Hematopoietic multipotent progenitor cell treated with erythropoietin and hydrocortisone succinate and interleukin-3 and kit ligand, for 17 days (in vitro differentiated cells): ENCODE measurements at regions not wholly inside any gene's neighbourhood (a gene's known extent, or its start where the extent isn't known, plus 50 kb on each side); places are given as distances from the start of the nearest gene placed in this dataset.
"Not testable (repeated sequence)": the region's sequence is repeated elsewhere in the genome, so short reads cannot be mapped to it uniquely, and the experiment has no call there.

Experiments
- DNase-seq: peaks from one replicate; pipeline ENCODE4 v3.0.0-alpha.2; 2015; ENCODE audit warnings: low spot score

DNA sequence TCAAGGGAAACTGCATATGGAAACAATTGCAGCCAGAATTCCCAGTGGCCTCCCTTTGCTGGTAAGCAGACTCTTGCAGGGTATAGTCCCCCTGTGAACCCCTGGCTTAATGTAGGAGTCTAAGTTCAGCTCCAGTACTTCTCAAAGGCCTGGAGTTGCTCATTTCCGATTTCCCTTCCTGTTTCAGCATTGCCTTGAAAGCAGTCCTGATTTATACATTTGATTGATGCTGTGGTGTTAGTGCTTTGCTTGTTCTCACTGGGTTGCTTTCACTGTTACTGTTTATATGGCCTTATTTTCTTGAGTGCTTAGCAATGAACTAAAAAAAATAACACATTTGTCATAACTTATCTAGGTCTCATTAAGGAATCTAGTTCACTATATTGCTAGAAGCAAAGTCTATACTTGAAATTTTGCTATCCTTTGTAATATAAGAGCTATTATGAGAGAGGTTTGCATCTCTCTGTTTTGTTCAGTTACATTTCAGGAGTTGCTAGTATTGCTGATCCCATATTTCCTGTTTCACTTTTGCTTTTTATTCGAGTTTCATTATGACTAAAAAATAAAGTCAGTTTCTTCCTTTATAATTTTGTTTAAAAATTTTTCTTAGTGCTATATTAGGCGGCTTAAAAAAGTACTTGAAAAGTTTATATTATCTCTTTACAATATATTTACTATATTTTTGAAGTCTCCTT is 122.4 kb upstream of the NMUR2 start:
- DNase-seq: no peak

DNA sequence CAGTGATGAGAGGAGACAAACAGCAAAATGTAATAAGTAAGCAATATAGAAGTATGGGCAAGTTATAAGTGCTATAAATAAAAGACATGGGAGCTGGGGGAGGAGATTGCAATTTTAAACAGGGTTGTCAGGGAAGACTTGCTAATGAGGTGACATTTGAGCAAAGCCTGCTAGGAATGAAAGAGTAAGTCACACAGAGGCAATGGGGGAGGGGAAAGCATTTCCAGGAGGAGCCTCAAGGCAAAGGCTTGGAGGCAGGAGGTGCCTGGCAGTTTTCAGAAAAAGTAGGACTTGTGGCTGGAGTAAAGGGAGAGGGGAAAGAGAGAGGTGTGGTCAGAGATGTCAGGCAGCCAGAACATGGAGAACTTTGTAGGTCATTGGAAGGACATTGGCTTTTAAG is 124.4 kb upstream of the NMUR2 start:
- DNase-seq: no peak

DNA sequence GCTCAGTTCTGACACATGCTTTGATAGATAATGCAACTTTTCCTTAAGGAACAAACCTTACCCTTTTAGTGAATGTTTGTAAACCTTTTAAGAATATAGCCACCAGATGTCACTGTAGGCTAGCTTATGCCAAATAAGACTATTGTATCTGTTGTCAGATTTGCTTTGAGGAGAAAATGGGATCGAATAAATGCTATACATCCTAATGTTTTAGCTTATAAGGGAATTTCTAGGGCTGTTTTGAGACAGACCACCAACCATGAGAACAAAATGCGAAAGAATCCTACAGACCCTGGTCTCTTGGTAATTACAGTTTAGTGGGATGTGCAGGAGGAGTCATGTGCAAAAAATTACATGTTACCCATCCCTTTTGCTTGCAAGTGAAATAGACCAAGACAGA is 127.6 kb upstream of the NMUR2 start:
- peak; percentile 7 for DNase-seq

DNA sequence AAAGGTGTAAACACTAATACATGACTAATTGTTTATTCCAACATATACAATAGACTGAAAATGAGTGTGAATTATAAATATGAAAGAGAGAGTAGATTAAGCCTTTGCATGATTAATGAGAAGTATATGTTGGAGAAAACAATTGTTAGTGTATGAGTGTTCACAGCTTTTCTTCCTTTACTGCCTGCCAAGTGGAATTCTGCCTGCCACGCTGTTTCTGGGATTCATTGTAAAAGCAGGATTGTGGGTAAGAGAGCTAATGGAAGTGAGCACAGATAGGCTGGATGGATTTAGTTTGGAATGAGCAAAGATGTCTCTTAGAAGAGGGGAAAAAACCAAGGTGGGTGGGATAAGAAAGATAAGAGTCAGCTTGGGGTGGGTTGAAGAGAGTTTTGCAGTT is 129.6 kb upstream of the NMUR2 start:
- no peak for DNase-seq

DNA sequence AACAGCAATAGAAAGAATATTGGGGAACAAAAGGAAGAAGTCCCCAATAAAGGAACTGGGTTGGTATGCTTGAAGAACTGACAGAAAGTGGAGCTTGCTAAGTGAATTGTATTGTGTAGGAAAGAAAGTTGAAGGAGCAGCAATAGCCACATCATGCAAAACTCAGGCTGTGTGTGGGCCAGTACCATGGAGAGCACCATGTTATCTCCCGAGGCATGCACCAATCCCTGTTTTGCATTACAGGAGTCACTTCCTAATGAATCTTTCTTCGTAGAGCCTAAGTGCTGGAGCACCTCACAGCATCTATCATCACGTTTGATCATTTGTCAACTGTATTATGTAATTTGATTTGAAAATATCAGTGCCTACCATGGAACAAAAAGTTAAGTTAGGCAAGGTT is 137.7 kb upstream of the NMUR2 start:
- no peak for DNase-seq

DNA sequence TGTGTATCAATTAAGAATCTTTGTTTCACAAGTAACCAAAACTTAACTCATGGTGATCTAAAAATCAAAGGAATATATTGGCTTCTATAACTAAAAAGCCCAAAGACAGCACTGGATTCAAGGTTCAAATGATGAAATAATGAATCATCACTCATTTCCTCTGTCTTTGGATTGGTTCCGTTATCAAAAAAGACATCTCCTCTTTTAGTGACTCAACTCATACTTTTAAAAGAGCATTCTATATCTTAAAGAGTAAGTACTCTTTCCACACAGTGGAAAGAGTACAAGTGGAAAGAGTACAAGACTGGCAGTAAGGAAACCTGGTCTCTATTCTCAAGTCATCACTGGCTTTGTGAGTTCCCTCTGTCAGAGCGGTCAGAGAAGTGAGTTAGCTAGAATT is 141.4 kb upstream of the NMUR2 start:
- DNase-seq: no peak

DNA sequence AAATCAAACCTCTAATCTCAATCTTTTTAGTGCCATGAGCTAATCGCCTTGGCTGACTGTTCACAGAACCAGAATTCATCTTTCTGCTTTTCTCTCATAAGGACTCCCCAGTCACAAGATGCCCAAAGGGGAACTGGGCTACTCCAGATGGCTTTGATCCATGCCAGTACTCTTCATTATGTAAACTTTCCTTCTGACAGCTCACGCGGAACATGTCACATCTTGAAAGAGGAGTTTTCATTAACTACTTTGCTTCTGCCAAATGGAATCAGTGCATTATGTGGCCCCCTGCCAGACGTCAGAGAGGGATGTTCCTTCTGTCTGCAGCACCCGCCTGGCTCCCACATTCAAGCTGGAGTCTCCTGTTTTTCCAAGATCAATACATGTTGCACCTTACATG is 142.1 kb upstream of the NMUR2 start:
- DNase-seq: no peak

DNA sequence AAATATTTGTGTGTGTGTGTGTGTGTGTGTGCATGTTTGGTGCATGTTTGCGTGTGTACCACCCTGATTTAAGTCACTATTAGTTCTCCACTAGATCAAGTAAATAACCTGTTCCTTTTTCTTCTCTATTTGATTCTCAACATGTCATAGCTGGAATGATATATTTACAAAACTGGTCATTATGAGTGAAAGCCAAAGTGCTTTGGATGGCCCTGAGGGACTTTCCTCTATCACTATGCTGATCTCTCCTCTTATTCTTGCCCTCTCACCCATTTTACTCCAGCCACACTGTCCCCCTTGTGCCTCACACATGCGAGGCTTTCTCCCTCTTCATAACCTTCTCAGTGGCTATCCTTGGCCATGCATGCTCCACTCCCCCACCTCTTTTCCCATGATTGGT is 144.6 kb upstream of the NMUR2 start:
- DNase-seq: no peak

DNA sequence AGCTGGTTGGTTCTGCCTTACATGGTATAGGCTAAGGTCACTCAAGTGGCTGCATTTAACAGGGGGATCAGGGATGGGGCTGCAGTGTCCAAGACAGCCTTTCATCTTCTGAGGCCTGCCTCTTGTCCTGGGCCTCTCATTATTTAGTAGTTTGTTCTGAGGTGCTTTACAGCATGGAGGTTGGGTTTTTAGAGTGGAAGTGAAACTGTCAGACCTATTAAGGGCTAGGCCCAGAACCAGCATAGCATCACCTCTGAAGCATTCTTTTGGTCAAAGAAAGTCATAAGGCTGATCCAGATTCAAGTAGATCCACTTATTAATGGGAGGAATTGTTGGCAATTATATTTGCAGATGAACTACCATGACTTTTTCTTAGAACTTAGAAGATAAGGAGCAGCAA is 146.0 kb upstream of the NMUR2 start:
- DNase-seq: no peak

DNA sequence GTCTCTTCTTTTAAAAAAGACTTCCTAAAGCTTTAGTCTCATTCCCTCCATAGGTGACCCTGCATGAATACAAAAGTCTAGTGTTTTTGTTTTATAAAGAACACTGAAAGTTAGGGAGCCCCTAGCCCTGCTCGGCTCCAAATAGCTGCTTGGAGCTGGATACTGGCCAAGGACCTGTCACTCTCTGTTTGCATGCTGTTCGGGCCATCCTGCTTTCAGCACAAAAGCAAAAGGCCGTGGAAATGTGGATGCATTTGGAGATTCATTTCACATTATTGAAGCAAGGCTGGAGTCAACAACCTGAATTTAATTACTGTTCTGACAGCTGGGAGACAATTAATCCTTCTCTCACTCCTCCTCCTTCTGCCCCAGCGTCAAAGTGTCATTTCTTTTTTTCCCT is 151.7 kb upstream of the NMUR2 start:
- no peak for DNase-seq

DNA sequence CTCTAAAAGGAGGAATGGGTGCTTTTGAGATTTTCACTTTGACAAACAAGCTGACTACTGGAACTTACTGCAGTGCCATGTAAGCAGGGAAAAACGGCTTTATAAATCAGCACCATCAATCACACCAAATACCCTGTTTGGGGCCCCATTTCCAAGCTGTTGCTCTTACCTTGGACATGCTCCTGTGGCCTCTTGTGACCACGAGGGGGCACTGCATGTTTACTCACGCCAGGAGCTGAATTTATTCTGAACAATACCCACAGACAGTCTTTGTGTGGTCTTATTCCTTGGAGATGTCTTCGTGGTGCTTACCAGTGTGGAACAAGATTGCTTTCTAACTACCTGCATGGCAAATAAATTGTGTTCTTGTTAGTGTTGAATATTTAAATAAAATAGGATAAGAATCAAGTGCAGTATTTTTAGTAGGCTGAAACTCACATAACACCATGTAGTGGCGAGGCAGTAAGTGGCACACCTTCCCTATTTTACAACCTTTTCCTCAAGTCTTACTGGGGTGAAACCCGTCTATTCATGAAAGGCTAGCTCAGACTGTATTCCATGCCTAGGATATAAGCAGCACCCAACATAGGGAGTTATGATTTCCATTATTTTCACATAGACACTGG is 155.5 kb upstream of the NMUR2 start:
- peak; percentile 5 for DNase-seq

DNA sequence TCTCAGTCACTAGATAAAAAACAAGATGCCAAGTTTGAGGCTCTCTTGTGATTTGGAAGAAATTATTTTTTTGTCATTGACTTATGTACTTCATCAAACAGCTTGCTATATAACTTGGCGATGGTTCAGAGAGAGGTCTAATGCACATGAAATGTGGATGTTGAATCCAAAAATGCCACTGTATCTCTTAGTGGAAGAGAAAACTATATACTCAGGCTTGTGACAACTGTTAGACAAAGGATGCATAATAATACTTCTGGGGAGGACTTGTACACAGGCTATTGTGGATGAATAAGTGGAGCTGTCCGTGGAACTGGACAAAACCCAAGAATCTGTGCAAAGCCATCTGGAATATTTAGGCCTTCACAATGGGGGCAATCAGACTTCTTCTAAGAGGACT is 162.9 kb upstream of the NMUR2 start:
- DNase-seq: no peak

DNA sequence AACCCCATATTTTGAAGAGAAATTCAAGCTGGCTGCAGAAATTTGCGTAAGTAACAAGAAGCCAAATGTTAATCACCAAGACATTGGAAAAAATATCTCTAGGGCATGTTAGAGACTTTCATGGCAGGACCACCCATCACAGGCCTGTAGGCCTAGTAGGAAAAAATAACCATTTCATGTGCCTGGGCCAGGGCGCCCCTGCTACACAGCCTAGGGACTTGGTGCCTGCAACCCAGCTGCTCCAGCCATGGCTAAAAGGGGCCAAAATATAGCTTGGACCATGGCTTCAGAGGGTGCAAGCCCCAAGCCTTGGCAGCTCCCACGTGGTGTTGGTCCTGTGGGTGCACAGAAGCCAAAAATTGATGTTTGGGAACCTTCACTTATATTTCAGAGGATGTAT is 167.7 kb upstream of the NMUR2 start:
- no peak for DNase-seq

DNA sequence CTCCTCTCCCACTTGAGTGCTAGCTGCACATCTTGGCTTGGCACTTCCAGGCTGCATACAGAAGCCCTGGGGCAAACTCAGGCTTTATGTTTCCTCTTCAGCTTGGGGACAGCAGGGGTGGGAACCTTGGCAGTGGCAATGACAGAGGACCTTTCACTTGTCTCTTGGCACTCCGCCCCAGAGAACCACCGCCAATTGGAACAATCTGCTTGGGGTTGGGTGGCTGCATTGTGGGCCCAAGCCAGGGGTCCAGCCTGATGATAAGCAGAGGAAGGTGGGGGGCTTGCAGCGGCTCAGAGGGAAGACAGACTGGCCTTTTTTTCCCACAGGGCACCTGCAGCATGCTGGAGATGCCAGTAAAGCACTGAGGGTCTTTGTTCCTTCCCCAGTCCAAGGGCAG is 179.0 kb upstream of the NMUR2 start:
- DNase-seq: no peak

DNA sequence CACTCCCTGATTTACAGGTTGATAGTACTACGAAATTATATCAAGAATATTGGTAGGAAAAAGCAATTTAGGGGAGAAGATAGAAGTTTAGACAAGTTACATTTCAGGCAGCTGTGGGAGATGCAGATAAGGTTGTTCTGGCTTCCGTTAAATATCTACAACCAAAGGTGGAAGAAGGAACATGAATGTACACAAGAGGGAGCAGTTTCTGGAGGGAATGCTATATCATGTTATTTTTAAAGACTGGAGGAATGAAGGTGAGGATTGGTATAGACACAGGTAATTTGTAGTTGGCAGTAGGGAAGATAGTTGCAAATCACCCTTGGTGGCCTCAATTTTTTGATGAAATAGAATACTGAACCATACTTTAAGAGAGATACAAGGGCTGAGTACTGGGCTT is 187.3 kb upstream of the NMUR2 start:
- DNase-seq: no peak

DNA sequence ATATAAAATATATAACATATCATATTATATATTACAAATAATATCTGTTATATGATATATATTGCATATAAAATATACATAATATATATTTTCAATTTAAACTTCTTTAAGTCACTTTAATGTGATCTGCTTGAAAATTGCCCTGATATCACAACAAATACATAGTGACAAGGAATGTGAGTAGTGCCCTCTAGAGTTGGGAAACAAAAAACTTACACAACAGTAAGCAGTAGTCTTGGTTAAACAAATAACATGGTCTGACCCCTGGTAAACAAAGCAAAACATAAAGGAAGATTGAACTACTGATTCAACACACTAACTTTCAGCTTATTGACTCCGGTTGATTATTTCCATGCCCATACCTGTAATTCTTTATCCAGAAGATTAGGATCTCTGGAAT is 188.3 kb upstream of the NMUR2 start:
- no peak for DNase-seq

DNA sequence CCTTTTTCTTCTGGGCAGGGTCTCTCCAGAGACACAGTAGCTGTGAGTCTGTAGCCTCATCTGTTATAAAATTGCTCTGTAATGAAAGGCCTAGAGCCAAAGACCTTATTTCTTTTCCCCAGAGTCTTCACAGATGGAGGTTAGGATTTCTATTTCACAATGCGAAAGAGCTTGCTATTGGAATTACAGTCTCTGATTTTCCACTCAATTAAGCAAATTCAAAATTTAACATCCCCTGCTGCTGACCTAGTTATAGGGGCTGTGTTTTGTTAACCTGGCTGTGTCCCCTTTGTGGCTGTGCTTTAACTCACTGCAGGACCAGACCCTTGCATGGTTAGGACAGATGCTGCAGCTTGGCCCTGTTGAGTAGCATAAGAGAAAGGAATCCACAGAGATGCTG is 190.3 kb upstream of the NMUR2 start:
- no peak for DNase-seq

DNA sequence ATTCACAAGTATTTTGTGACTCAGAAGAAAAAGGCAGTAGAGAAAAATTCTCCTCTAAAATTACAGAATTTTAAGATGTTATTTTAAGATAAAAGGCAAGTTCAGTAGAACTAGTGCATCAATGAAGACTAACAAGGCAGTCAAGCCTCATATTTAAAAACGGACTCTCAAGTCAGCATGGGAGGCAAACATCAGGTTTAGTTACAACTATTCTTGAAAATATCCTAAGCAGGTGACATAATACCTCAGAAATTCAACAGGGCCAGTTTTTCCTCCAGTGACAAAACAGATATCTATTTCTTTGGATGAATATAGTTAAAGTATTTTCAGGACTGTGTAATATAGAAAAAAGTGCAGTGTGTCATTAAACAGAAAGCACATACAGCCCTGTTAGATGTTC is 194.0 kb upstream of the NMUR2 start:
- DNase-seq: no peak

DNA sequence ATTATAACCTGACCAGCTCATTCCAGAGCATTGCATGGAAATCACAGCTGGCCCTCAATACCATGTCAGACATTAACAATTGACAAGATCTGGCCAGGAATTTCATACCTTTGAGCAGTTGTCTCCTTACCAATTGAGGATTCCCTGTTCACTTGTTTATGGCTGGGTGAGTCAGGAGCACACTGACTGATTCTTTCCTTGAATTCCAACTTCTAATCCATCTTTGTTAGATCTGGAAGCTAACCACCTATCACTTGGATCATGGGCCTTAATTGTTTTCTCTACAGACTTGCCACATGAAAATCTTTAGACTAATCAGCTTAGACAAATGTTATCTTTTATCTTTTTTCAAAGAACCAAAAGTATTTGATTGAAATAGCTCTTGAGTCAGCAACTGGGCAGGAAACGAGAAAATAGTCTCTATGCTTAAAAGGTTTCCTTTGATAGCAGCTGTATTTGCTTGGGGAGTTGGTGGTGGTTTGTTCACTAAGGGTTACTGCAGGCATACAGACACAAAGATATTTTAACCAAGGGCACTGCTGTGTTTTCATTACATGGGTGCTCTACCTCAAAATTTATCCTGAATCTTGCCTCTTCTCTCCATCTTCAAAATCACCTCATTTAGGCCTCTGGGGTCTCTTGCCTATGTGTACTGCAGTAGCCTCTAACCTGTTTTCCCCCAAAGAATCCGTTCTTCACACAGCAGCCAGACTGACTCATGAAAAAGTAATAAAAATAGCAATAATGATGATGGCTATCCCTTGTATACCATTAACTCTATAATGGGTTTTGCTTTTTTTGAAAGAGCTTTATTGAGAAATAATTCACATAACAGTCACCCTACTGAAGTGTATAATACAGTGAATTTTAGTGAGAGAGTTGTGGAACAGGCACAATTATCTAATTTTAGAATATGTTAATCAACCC is 197.0 kb upstream of the NMUR2 start:
- no peak for DNase-seq

DNA sequence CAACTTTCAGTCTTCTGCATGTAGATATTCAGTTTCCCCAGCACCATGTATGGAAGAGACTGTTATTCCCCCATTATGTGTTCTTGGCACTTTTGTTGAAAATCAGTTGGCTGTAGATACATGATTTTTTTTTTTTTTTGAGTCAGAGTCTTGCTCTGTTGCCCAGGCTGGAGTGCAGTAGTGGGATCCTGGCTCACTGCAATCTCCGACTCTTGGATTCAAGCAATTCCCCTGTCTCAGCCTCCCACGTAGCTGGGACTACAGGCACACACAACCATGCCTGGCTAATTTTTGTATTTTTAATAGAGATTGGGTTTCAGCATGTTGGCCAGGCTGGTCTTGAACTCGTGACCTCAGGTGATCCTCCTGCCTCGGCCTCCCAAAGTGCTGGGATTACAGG is 201.0 kb upstream of the NMUR2 start:
- not testable (repeated sequence) for DNase-seq

DNA sequence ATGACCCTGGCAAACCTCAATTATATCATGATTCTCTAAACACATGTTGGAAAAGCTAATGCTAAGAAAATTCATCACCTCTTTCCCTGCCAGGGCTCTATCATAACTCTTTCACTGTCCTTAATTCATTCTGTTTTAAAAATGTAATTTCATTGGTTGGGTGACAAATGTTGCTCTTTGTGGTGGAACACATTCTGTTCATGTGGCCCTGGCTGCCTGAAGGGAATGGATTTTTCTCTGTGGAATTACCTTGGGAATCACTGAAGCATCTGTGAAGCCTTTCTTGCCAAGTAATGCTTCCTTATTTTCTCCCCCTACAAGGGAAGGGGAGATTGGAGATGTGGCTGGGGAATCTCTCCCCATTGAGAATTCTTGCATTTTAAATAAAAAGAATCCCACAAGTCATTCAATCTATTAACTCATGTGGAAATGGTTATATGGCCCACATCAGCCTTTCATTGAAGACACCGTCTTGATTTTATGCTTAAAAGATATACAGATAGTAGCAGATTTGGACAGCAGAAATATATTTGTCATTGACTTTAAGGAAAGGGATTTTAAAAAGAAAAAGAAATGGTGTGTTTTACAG is 201.8 kb upstream of the NMUR2 start:
- DNase-seq: no peak

DNA sequence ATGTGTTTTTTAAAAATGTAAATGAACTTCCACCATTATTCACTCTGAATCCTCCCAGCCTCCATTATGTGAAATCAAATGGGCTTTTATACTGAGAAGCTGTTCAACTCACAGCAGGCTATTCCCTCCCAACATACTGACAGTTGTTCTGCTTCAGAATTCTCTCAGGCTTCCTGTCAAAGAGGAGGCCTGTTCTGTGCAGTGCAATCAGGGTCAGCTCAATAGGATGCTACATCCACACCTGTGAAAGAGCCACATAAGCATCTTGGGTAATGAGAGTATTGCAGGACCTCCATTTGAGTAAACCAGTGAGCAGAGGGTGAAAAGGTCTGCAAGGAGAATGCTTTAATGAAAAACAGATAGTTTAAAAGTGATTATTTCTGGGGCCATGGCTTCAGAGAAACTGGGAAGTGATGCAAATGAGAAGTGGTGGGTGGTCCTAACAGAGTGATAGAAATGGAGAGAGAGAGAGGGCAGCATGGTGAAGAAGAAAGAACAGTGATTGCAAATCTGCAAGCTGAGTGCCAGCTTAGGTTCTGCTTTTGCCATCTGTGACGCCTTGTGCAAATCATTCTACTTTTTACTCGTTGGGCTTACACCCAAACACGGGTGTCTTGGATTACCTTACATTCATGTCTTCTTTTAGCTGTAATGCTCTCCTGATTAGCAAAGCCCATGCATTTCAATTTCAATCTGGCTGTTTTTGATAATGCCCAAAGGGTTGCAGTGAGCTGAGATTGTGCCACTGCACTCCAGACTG is 202.5 kb upstream of the NMUR2 start:
- DNase-seq: no peak
